GM13977 (cell line): ENCODE measurements at regions not wholly inside any gene's neighbourhood (a gene's known extent, or its start where the extent isn't known, plus 50 kb on each side); places are given as distances from the start of the nearest gene placed in this dataset.

Source experiments
- DNase-seq: peaks from one replicate; pipeline ENCODE4 v3.0.0; 2012; ENCODE audit warnings: low spot score
- CTCF ChIP-seq: IDR thresholded peaks from 2 replicates; pipeline ENCODE4 v1.5.1; 2012; ENCODE audit warnings: mild to moderate bottlenecking, control low read depth; ENCODE audit not compliant: insufficient read depth; ENCODE audit errors: extremely low read depth, missing control alignments
- in situ Hi-C: fragments of 300-500 bp; cut with MboI; formaldehyde crosslinking; loops from one replicate; pipeline ENCODE4 v1.12.0; 2022; ENCODE audit warnings: low sequenced_read_pairs, low pct_unique_long_range_greater_than_20kb, mixed read lengths, inconsistent platforms; ENCODE audit not compliant: unreplicated experiment

GRCh38 chr1:87173231-87173630 lies 155.4 kb upstream of the LMO4 start:
- in situ Hi-C loops = no loop called here
- TF ChIP-seq CTCF = no peak
- DNase-seq = no peak

GRCh38 chr1:87174724-87175245 lies 153.9 kb upstream of the LMO4 start:
- no peak for DNase-seq
- in situ Hi-C loops = no loop called here
- TF ChIP-seq CTCF = no peak

GRCh38 chr1:87176087-87176486 lies 152.6 kb upstream of the LMO4 start:
- DNase-seq = no peak
- no peak for TF ChIP-seq CTCF
- in situ Hi-C loops = no loop called here

- DNase-seq = no peak
- TF ChIP-seq CTCF = no peak
- in situ Hi-C loops = no loop called here
Measured at GRCh38 chr1:87176514-87176913, 152.2 kb upstream of the LMO4 start.

GRCh38 chr1:87178441-87178840 lies 150.2 kb upstream of the LMO4 start:
- in situ Hi-C loops = no loop called here
- no peak for DNase-seq

GRCh38 chr1:87179076-87179810 lies 149.4 kb upstream of the LMO4 start:
- in situ Hi-C loops = no loop called here
- no peak for TF ChIP-seq CTCF
- no peak for DNase-seq

More at GRCh38 chr1:87178441-87178840, 150.2 kb upstream of the LMO4 start:
- no peak for TF ChIP-seq CTCF
